Neural progenitor cell (in vitro differentiated cells): ENCODE measurements at regions not wholly inside any gene's neighbourhood (a gene's known extent, or its start where the extent isn't known, plus 50 kb on each side); places are given as distances from the start of the nearest gene placed in this dataset.
"Not testable (repeated sequence)": the region's sequence is repeated elsewhere in the genome, so short reads cannot be mapped to it uniquely, and the experiment has no call there.

ENCODE experiments used
- DNase-seq: peaks from one replicate; pipeline ENCODE4 v3.0.0-alpha.2; 2016; ENCODE audit warnings: low spot score
- H2AFZ ChIP-seq: fragments of 200-600 bp; sonication (generic); replicated peaks from 2 replicates; pipeline ENCODE4 v1.6.1; 2016; ENCODE audit warnings: antibody characterized with exemption
- H3F3A ChIP-seq: fragments of 200-600 bp; sonication (generic); 2 replicates; pipeline ENCODE4 v1.6.1; 2016; ENCODE audit warnings: antibody characterized with exemption, low read depth
- H3K27ac ChIP-seq: fragments of 200-600 bp; sonication (generic); 2 replicates; pipeline ENCODE4 v1.5.1; 2016; ENCODE audit warnings: mild to moderate bottlenecking
- H3K27me3 ChIP-seq: fragments of 200-600 bp; sonication (generic); 2 replicates; pipeline ENCODE4 v1.6.1; 2016; ENCODE audit warnings: mild to moderate bottlenecking, moderate library complexity
- H3K36me3 ChIP-seq: fragments of 200-600 bp; sonication (generic); 2 replicates; pipeline ENCODE4 v1.5.1; 2016
- H3K4me1 ChIP-seq: fragments of 200-600 bp; sonication (generic); 2 replicates; pipeline ENCODE4 v1.6.1; 2016; ENCODE audit warnings: mixed run types
- H3K4me2 ChIP-seq: fragments of 200-600 bp; sonication (generic); 2 replicates; pipeline ENCODE4 v1.6.1; 2016
- H3K4me3 ChIP-seq: fragments of 200-600 bp; sonication (generic); 2 replicates; pipeline ENCODE4 v1.5.1; 2016
- H3K79me2 ChIP-seq: fragments of 200-600 bp; sonication (generic); 2 replicates; pipeline ENCODE4 v1.6.1; 2016; ENCODE audit warnings: low read depth
- H3K9ac ChIP-seq: fragments of 200-600 bp; sonication (generic); 2 replicates; pipeline ENCODE4 v1.6.1; 2016
- H3K9me3 ChIP-seq: fragments of 200-600 bp; sonication (generic); 2 replicates; pipeline ENCODE4 v1.5.1; 2016; ENCODE audit warnings: low read depth
- H4K20me1 ChIP-seq: fragments of 200-600 bp; sonication (generic); 2 replicates; pipeline ENCODE4 v1.6.1; 2016; ENCODE audit warnings: low read depth
- H3K27ac Mint-ChIP-seq: 3 replicates; pipeline ENCODE4 v1.8.0; 2021; ENCODE audit warnings: mixed read lengths
- H3K27me3 Mint-ChIP-seq: 2 replicates; pipeline ENCODE4 v1.8.0; 2022; ENCODE audit warnings: low read depth, mild to moderate bottlenecking, inconsistent platforms, moderate library complexity, mixed read lengths; ENCODE audit not compliant: insufficient read depth
- H3K36me3 Mint-ChIP-seq: 3 replicates; pipeline ENCODE4 v1.8.0; 2021; ENCODE audit warnings: mixed read lengths
- H3K4me1 Mint-ChIP-seq: 3 replicates; pipeline ENCODE4 v1.8.0; 2021; ENCODE audit warnings: mixed read lengths
- H3K4me3 Mint-ChIP-seq: 3 replicates; pipeline ENCODE4 v1.8.0; 2021; ENCODE audit warnings: mild to moderate bottlenecking, moderate library complexity, mixed read lengths
- H3K9me3 Mint-ChIP-seq: 3 replicates; pipeline ENCODE4 v1.8.0; 2020; ENCODE audit warnings: mixed read lengths
- EZH2 ChIP-seq: fragments of 200-600 bp; sonication (generic); IDR thresholded peaks from 2 replicates; pipeline ENCODE4 v1.6.1; 2017; ENCODE audit warnings: antibody characterized with exemption, mild to moderate bottlenecking, moderate library complexity
- EZH2phosphoT487 ChIP-seq: fragments of 200-600 bp; sonication (generic); IDR thresholded peaks from 2 replicates; pipeline ENCODE4 v1.6.1; 2017; ENCODE audit warnings: antibody characterized with exemption
- TF ChIP-seq, protein P1 (sequence below): fragments of 200-600 bp; sonication (generic); IDR thresholded peaks from 2 replicates; pipeline ENCODE4 v1.5.1; 2017; ENCODE audit warnings: antibody characterized with exemption, mild to moderate bottlenecking

DNA sequence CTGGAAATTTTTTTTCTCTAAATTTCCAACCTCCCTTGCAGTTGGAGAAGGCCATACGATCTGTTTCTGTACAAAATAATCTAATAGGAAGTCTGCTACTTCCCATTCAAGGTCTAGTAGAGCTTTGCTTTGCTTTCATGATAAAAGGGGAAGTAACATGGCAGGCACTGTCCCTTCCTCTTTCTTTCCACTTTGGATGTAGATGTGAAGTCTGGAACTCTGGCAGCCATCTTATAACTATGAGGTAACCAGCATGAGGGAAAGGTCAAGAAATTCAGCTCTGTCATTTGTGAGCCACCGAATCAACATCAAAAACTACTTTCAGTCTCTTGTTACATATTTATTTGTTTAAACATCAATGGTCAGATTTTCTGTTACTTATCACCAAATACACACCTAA, 156.3 kb downstream of the MTHFS start:
- H3K36me3 Mint-ChIP-seq = no peaks in the 10 kb centered on the region
- no peaks in the 10 kb centered on the region for H3K9me3 Mint-ChIP-seq
- Histone ChIP-seq H3K36me3 (no peaks in the 10 kb centered on the region), H3K79me2 (no peaks in the 10 kb centered on the region), H3K27ac (no peak overlapping the region), H3K9ac (no peak overlapping the region), H3K4me2 (no peak overlapping the region), H4K20me1 (no peaks in the 10 kb centered on the region), H3K4me3 (no peak overlapping the region), H3K27me3 (no peaks in the 10 kb centered on the region), H3K9me3 (no peaks in the 10 kb centered on the region), H3K4me1 (no peaks in the 10 kb centered on the region), H2AFZ (no peak overlapping the region), H3F3A (no peaks in the 10 kb centered on the region)
- H3K4me3 Mint-ChIP-seq = no peak overlapping the region
- TF ChIP-seq, protein P1, sequence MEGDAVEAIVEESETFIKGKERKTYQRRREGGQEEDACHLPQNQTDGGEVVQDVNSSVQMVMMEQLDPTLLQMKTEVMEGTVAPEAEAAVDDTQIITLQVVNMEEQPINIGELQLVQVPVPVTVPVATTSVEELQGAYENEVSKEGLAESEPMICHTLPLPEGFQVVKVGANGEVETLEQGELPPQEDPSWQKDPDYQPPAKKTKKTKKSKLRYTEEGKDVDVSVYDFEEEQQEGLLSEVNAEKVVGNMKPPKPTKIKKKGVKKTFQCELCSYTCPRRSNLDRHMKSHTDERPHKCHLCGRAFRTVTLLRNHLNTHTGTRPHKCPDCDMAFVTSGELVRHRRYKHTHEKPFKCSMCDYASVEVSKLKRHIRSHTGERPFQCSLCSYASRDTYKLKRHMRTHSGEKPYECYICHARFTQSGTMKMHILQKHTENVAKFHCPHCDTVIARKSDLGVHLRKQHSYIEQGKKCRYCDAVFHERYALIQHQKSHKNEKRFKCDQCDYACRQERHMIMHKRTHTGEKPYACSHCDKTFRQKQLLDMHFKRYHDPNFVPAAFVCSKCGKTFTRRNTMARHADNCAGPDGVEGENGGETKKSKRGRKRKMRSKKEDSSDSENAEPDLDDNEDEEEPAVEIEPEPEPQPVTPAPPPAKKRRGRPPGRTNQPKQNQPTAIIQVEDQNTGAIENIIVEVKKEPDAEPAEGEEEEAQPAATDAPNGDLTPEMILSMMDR = no peak
- TF ChIP-seq EZH2 (no peak), EZH2phosphoT487 (no peak)
- no peak for DNase-seq
- peaks cover 3% of the 10 kb centered on the region for H3K4me1 Mint-ChIP-seq
- H3K27ac Mint-ChIP-seq = no peak overlapping the region
- H3K27me3 Mint-ChIP-seq = peaks cover 2% of the 10 kb centered on the region

DNA sequence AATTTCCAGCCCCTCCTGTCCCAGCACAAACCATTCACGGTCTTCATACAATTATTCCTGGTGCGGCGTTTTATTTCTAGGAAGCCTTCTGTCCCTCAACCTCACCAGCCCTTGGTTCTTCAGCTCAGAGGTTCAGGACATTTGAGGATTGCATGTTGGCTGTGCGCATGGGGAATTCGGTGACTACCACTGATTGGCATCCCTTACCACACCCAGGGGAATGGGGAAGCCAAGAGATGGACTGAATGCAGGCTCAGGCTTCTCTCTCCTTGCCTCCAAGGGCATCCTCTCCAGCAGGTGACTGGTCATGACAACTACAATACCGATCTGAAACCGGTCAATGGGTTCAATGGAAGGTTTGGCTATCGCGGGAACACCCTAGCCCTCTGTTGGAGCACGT, 153.8 kb downstream of the MTHFS start:
- H3K27me3 ChIP-seq = no peaks in the 10 kb centered on the region
- no peak for TF ChIP-seq EZH2
- TF ChIP-seq EZH2phosphoT487 = no peak
- TF ChIP-seq, protein P1 = no peak
- no peaks in the 10 kb centered on the region for H3F3A ChIP-seq
- H3K9ac ChIP-seq = no peak overlapping the region
- H4K20me1 ChIP-seq = no peaks in the 10 kb centered on the region
- Mint-ChIP-seq H3K9me3 (peaks cover 1% of the 10 kb centered on the region), H3K27ac (no peak overlapping the region), H3K4me3 (no peak overlapping the region), H3K27me3 (peaks cover 2% of the 10 kb centered on the region), H3K4me1 (peaks cover 3% of the 10 kb centered on the region), H3K36me3 (no peaks in the 10 kb centered on the region)
- no peak overlapping the region for H3K4me2 ChIP-seq
- no peaks in the 10 kb centered on the region for H3K79me2 ChIP-seq
- no peak overlapping the region for H3K4me3 ChIP-seq
- no peaks in the 10 kb centered on the region for H3K9me3 ChIP-seq
- H3K36me3 ChIP-seq = no peaks in the 10 kb centered on the region
- no peak overlapping the region for H2AFZ ChIP-seq
- DNase-seq = no peak
- no peaks in the 10 kb centered on the region for H3K4me1 ChIP-seq
- H3K27ac ChIP-seq = no peak overlapping the region

DNA sequence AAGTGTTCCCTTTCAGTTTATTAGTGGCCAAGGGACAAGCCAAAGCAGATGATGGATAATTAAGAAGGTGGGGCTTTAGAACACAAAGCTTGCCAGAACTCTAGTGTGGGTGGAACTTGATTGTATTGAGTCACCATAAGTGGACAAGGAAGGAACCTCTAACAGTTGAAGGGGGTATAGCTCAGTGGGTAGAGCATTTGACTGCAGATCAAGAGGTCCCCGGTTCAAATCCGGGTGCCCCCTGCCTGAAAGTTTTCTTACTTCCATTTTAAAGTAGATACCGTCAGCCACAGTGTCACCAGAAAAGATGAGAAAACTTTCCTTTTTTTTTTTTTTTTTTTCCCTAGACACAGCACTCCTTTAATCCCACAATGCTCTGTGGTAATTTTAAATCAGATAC, 152.3 kb downstream of the MTHFS start:
- not testable (repeated sequence) for H3K27me3 Mint-ChIP-seq, DNase-seq, H3K4me1 ChIP-seq, H3K9ac ChIP-seq, H3K4me3 ChIP-seq, H3K79me2 ChIP-seq, H3K36me3 ChIP-seq, H3K4me3 Mint-ChIP-seq, H3K27me3 ChIP-seq, H3K36me3 Mint-ChIP-seq, H3K4me2 ChIP-seq, H3K27ac Mint-ChIP-seq, H2AFZ ChIP-seq, H3K9me3 Mint-ChIP-seq, H3K4me1 Mint-ChIP-seq, H3K27ac ChIP-seq, H3F3A ChIP-seq, H3K9me3 ChIP-seq, H4K20me1 ChIP-seq

DNA sequence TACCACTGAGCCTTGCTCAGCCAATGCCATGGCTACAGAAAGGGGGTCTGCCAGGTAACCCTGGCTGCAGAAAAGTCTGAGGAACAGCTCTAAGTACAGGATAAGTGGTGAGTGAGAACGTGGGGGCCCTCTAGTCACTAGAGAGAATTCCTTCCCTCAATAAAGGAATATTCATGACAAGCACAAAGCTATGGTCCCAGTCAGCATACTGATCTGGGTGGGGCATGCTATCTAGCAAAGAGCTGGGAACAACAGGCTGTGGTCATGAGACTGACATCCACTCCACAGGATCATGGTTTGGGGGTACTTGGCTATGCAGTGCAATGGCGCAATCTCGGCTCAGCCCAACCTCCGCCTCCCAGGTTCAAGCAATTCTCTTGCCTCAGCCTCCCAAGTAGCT, 140.4 kb downstream of the MTHFS start:
- DNase-seq = no peak
- Histone ChIP-seq H3F3A (no peaks in the 10 kb centered on the region), H3K4me2 (no peak overlapping the region), H3K79me2 (no peaks in the 10 kb centered on the region), H4K20me1 (no peaks in the 10 kb centered on the region), H3K27ac (no peak overlapping the region), H3K9ac (no peak overlapping the region), H3K9me3 (no peaks in the 10 kb centered on the region), H3K4me1 (no peaks in the 10 kb centered on the region), H3K36me3 (no peaks in the 10 kb centered on the region), H3K4me3 (no peak overlapping the region), H2AFZ (no peak overlapping the region), H3K27me3 (no peaks in the 10 kb centered on the region)
- TF ChIP-seq, protein P1 = no peak
- no peak for TF ChIP-seq EZH2phosphoT487
- no peak for TF ChIP-seq EZH2
- Mint-ChIP-seq H3K27me3 (no peaks in the 10 kb centered on the region), H3K4me1 (peaks cover 3% of the 10 kb centered on the region), H3K36me3 (no peaks in the 10 kb centered on the region), H3K9me3 (no peaks in the 10 kb centered on the region), H3K27ac (no peak overlapping the region), H3K4me3 (no peak overlapping the region)
